GM13976 (cell line): ENCODE measurements at regions not wholly inside any gene's neighbourhood (a gene's known extent, or its start where the extent isn't known, plus 50 kb on each side); places are given as distances from the start of the nearest gene placed in this dataset.

Experiments used
- DNase-seq: peaks from one replicate; pipeline ENCODE4 v3.0.0; 2012; ENCODE audit warnings: low spot score
- in situ Hi-C: fragments of 300-500 bp; cut with MboI; formaldehyde crosslinking; loops from one replicate; pipeline ENCODE4 v1.12.0; 2022; ENCODE audit warnings: low sequenced_read_pairs, mixed read lengths, inconsistent platforms; ENCODE audit not compliant: unreplicated experiment
- TF ChIP-seq, protein P1 (sequence below): IDR thresholded peaks from 2 replicates; pipeline ENCODE4 v1.5.1; 2012; ENCODE audit warnings: borderline replicate concordance, mild to moderate bottlenecking; ENCODE audit not compliant: insufficient read depth; ENCODE audit errors: extremely low read depth, missing control alignments, control extremely low read depth

DNA sequence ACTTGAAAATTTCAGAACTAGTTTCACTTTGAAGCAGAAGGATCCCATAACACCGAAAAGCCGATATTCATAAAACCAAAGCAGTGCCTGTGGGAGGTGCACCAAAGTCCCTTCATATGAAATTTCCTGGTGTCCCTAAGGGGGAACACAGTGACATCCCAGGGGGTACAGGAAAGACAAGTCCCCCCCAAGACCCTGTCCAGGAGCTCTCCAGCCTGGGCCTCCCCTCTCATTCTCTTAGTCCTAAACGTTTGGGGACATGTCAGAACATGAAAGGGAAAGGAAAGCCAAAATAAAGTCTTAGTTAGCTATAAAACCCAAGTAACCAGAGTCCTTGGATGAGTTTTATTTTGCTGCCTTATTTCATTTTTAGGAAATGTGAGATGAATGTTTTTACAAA, 56.6 kb downstream of the MRPL57 start:
- in situ Hi-C loops: no loop called here
- DNase-seq: peak; percentile 41
- TF ChIP-seq, protein P1, sequence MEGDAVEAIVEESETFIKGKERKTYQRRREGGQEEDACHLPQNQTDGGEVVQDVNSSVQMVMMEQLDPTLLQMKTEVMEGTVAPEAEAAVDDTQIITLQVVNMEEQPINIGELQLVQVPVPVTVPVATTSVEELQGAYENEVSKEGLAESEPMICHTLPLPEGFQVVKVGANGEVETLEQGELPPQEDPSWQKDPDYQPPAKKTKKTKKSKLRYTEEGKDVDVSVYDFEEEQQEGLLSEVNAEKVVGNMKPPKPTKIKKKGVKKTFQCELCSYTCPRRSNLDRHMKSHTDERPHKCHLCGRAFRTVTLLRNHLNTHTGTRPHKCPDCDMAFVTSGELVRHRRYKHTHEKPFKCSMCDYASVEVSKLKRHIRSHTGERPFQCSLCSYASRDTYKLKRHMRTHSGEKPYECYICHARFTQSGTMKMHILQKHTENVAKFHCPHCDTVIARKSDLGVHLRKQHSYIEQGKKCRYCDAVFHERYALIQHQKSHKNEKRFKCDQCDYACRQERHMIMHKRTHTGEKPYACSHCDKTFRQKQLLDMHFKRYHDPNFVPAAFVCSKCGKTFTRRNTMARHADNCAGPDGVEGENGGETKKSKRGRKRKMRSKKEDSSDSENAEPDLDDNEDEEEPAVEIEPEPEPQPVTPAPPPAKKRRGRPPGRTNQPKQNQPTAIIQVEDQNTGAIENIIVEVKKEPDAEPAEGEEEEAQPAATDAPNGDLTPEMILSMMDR: no peak

DNA sequence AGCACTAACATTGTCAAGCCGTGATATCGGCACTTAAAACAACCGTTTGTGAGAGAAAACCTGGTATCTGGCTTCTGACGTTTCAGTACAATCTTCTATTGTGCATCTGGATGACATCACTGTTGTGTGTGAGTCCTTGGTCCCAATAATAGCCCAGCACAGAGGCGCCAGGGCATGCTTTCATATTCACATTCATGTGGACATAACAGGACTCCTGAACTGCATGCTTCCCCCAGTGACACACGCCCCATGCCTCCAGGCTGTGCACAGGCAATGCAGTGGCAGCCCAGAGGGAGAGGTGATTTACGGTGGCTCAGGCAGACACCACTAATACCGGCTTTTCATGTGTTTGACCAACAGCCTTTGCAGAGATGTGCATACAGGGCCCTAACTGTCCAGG, 58.1 kb downstream of the MRPL57 start:
- TF ChIP-seq, protein P1: no peak
- in situ Hi-C loops: no loop called here
- DNase-seq: no peak

GRCh38 chr13:21235174-21235573, 58.7 kb downstream of the MRPL57 start:
- in situ Hi-C loops: no loop called here
- no peak for DNase-seq
- TF ChIP-seq, protein P1: no peak

- in situ Hi-C loops: no loop called here
- no peak for DNase-seq
- TF ChIP-seq, protein P1: no peak
Observed at GRCh38 chr13:21237081-21237480, 60.6 kb downstream of the MRPL57 start.

- in situ Hi-C loops: no loop called here
- no peak for DNase-seq
- TF ChIP-seq, protein P1: no peak
Observed at GRCh38 chr13:21238267-21238666, 61.8 kb downstream of the MRPL57 start.

GRCh38 chr13:21240586-21240985, 64.1 kb downstream of the MRPL57 start:
- in situ Hi-C loops: no loop called here
- TF ChIP-seq, protein P1: no peak
- no peak for DNase-seq

DNA sequence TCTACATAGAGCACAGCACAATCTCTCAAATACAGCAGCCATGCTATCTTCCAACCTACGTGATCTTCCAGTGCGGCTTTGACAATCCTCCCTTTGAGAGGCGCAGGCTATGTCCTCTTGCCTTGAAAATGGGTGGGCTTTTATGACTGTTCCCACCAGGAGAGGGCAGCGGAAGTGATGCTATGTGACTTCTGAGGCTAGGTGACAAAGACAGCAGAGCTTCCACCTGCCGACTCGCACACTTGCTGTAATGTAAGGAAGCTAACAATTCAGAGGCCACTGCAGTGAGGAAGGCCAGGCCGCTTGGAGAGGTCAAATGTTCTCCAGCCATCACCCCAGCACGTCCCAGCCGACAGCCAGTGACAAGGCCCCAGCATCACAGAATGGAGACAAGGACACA, 65.8 kb downstream of the MRPL57 start:
- DNase-seq: no peak
- in situ Hi-C loops: no loop called here
- TF ChIP-seq, protein P1: no peak
